Keratinocyte (primary cell): ENCODE measurements at regions not wholly inside any gene's neighbourhood (a gene's known extent, or its start where the extent isn't known, plus 50 kb on each side); places are given as distances from the start of the nearest gene placed in this dataset.

Experiments used
- EZH2 ChIP-seq: IDR thresholded peaks from one replicate; pipeline ENCODE4 v1.6.1; 2012; ENCODE audit warnings: inconsistent platforms, mild to moderate bottlenecking, low read length, moderate library complexity
- TF ChIP-seq, protein P1 (sequence below), 3 experiments: IDR thresholded peaks in 1 of 3; conservative IDR thresholded peaks in 1 of 3; optimal IDR thresholded peaks in 1 of 3; 2 replicates in 2 of 3; 3 replicates in 1 of 3; pipeline versions ENCODE3 to v1.5.1; 2011; ENCODE audit warnings: low read length in 3 of 3, mild to moderate bottlenecking in 3 of 3, moderate library complexity in 2 of 3, control low read depth in 1 of 3, inconsistent platforms in 1 of 3; ENCODE audit not compliant: insufficient read depth in 2 of 3; ENCODE audit errors: extremely low read depth in 1 of 3

DNA sequence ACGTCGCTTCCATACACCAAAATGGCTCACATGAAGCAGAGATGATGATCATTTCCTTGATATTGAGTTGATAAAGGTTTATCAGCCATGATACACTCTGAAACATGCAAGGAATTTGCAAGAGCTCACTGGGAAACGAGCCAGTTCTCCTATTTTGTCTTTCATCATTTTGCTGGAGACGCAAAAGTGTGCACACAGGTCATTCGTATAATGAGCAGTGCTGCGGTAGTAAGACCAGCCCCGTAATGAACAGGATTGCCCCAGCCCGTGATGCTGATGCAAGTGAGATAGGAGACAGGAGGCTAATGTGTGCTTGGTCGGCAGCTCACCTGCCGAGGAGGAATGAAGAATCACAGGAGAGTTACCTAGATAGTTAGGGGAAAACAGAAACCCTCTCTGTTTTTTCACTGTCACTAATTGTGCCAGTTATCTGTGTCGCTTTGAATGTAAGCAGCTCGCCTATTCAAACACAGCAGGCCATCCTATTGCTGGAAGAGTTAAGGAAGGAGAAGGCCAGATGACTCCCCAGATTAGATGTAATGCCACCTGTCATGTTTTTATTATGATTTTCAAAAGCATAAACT lies 391.8 kb downstream of the SAMD5 start:
- no peak for TF ChIP-seq EZH2
- TF ChIP-seq, protein P1, sequence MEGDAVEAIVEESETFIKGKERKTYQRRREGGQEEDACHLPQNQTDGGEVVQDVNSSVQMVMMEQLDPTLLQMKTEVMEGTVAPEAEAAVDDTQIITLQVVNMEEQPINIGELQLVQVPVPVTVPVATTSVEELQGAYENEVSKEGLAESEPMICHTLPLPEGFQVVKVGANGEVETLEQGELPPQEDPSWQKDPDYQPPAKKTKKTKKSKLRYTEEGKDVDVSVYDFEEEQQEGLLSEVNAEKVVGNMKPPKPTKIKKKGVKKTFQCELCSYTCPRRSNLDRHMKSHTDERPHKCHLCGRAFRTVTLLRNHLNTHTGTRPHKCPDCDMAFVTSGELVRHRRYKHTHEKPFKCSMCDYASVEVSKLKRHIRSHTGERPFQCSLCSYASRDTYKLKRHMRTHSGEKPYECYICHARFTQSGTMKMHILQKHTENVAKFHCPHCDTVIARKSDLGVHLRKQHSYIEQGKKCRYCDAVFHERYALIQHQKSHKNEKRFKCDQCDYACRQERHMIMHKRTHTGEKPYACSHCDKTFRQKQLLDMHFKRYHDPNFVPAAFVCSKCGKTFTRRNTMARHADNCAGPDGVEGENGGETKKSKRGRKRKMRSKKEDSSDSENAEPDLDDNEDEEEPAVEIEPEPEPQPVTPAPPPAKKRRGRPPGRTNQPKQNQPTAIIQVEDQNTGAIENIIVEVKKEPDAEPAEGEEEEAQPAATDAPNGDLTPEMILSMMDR (optimal IDR thresholded peaks at IDR 0.05 in 1 of 3, IDR thresholded peaks at IDR 0.05 in 1 of 3, conservative IDR thresholded peaks at IDR 0.05 in 1 of 3; ENCODE audit: extremely low read depth in 1 of 3, insufficient read depth in 2 of 3, low read length in 3 of 3) = no peak
